HG03442 (cell line): ENCODE measurements at regions not wholly inside any gene's neighbourhood (a gene's known extent, or its start where the extent isn't known, plus 50 kb on each side); places are given as distances from the start of the nearest gene placed in this dataset.

Source experiments
- ATAC-seq: cut with Tn5 transposase; IDR thresholded peaks from one replicate; pipeline ENCODE4 v1.9.1; 2021; ENCODE audit warnings: mild to moderate bottlenecking, moderate library complexity; ENCODE audit not compliant: unreplicated experiment

DNA sequence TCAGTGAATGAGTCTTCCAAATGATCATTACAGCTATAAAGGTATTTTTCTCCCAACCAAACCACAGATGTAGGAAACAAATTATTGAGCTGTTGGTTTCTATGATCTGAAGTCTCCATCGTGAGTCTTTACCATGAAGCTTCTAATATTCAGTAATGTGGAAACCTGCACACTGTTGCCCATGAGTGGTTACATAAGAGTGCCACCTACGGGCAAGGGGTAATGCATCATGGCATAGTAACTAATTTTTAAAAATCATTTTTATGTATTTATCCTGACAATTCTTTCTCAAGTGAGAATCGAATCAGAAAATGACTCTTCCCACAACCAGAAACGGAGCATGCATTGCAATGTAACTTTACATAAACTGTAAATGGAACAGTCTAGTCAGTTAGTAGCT, 282.5 kb upstream of the SMARCA2 start:
- ATAC-seq, result no peak

DNA sequence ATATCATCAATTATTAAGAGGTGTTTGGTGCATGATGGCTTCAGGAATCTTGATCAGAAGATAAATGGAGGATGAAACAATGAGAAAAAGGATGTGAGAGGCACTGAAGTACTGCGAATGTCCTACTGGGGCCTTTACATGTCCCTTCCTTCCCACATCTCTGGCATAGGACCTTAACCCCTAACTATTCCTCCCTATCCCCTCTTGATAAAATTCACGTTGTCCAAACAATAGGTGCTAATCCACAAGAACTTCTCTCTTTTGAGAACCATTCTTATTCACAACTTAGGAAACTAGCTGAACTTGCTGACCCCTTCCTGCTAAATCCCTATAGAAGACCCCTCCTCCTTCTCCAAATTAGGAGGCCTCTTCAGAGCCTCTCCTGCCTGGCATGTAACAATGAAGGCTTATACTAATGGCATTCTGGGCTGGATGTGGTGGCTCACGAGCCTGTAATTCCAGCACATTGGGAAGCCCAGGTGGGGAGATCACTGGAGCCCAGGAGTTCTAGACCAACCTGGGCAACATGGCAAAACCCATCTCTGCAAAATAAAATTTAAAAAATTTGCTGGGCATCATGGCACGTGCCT, 276.5 kb upstream of the SMARCA2 start:
- ATAC-seq, result no peak

DNA sequence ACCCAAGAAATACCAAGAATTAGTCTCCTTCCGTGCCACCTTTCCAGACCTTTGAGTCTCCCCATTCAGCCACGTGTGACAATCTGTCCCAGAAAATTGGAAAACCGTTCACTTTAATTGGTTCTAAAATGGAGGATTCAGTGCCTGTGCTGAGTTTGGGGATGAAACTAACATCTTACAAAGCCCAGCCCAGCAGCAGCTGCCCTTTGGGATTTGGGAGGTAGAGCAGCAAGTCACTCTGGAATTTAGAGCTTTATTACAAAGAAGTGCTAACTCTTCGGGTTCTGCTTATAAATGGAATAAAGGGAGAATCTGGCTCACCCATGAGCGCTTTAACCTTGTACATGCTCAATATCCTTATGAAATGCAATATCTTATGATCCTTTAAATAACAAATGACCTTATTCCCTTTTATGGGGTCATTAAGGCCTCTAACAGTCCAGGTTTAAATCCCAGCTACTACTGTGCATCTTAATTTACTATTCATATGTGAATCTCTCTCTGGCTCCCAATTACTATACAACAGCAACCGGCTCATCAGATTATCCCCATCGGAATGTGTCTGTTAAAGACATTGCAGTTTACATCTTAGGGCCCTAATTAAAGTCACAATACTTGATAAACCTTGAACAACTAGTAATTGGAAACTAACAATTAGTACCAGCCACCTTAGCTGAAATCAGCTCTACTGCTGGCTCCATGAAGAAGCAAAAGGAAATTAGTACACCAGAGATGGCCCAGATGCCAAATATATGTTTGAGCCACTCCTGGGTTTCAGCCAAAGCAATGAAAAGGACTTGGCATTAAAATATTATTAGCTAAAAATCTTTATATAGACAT, 271.8 kb upstream of the SMARCA2 start:
- no peak for ATAC-seq

DNA sequence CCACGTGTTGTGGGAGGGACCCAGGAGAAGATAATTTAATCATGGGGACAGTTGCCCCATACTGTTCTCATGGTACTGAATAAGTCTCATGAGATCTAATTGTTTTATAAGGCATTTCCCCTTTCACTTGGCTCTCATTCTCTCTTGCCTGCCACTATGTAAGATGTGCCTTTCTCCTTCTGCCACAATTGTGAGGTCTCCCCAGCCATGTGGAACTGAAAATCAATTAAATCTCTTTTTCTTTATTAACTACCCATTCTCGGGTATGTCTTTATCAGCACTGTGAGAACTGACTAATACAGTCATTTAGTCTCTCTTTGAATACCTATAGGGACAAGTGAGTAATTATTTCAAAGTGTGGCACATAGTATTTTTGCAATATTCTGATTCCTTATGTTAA, 269.2 kb upstream of the SMARCA2 start:
- ATAC-seq, result no peak

DNA sequence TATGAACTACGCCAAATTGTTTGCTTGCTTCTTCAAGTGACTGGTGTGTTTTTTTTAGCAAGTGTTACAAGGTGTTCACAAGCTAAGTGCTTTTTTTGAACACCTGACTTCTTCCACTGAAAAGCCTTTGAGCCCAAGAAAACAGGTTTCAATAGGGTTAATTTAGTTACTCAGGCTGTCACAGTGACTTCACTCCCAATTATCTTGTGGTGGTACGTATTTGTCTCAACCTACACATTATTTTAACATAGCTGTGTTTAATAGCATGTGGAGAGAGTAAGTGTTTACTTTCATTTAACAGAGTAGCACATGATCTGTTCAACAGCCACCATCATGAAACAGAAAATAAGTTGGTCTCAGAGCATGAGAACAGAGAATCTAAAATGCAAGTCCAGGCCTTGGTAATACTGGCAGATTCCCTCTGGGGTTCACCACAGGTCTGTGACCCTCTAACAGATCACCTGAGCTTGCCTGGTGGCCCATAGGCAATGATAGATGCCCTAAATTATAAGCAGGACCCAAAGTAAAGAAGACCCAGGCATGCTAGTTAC, 267.7 kb upstream of the SMARCA2 start:
- ATAC-seq, result no peak

DNA sequence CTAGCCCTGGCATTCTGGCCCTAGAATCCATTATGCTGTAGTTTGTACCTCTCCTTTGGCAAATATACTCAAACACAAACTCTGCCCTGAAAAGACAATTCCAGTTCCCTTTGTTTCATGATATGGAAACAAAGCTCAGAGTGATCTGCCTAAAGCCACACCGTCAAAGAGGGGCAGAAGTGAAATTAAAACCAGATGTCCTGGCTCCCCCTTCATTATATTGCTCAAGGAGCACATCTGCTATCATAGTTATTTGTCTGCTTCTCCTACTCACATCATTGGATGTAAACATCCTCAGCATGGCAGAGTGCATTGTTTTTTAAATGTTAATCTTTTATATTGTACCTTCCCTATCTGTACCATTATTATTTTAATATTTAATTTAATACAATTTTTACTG, 266.7 kb upstream of the SMARCA2 start:
- ATAC-seq, result no peak

DNA sequence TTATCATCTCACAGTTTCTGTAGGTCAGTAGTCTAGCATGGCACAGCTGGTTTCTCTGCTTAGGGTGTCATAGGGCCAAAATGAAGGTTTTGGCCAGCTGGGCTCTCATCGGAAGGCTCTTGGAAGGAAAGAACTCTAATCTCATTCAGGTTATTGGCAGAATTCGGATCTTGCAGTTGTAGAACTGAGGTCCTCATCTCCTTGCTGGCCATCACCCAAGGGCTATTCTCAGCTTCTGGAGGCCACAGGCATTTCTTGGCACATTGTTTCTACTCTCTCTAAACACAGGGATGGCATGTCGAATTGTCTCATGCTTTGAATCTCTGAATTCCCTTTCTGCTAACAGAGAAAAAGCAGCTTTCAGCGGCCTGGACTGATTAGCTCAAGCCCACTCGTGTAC, 258.0 kb upstream of the SMARCA2 start:
- no peak for ATAC-seq

DNA sequence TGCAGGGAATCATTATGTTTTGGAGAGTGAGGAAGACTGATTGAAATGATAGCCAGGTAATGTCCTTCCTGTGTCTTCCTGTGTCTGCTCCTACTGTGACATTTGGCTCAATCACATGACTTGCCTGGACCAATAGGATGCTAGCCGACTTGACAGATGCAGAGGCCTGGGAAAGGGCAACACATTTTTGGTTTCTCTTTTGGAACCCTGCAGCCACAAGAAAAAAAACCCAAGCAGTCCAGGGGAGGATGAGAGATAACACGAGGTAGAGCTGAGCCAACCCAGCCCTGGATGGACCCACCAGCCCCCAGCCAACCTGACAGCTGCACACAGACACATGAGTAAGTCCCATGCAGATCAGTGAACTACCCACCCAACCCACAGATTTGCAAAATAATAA, 256.1 kb upstream of the SMARCA2 start:
- ATAC-seq, result peak; percentile 69

DNA sequence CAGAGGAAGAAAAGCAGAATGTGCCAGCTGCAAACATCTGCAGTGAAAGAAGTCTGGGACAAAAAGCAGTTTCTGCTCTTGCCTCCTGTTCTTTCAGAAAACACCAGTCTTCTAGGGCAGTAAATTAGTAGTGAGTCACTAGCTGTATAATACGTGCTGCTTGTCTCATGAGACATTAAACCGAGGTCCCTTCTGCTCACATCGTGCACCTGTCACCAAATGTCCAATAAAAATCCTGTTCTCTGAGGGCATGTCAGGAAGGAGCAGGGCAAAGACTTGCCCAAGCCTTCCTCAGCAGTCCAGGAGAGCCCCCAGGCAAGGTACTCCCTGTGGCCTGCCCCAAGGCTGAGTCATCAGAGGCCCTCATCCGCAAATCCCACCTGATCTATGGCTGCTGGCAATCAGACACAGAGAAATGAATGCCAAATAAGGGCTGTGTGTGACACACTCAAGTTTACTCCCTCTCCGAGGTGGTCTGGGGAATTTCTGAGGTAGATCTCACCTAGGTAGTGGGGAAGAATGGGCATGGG, 255.3 kb upstream of the SMARCA2 start:
- ATAC-seq, result no peak

DNA sequence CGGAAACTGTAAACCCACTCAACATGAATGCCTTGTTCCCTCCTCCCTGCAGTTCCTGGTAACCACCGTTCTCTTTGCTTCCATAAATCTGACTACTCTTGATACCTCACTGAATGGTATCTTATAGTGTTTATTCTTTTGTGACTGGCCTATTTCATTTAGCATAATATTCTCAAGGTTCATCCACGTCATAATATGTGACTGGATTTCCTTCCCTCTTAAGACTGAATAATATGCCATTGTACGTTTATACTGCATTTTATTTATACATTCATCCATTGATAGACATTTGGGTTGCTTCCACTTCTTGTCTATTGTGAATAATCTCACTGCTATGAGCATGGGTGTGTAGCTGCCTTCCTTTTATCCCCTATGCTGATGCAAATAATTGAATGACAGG, 253.3 kb upstream of the SMARCA2 start:
- no peak for ATAC-seq

DNA sequence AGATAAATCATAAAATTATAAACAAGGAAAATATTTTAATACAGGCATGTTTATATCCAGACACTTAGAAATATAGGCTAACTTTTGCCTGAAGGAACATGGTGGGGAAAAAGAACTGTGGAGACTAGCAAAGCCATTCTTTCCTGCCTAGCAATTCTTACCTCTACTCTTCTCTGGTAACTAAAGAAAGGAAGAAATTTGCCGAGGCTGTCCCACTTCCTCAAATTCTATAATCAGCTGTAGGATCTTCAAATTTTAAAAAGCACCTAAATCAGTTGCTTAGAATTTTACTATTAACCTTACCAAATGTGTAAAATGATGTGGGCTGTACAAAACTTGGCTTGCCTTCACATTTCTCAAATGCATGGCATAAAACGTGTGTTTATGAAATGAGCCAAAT, 249.1 kb upstream of the SMARCA2 start:
- ATAC-seq, result no peak

DNA sequence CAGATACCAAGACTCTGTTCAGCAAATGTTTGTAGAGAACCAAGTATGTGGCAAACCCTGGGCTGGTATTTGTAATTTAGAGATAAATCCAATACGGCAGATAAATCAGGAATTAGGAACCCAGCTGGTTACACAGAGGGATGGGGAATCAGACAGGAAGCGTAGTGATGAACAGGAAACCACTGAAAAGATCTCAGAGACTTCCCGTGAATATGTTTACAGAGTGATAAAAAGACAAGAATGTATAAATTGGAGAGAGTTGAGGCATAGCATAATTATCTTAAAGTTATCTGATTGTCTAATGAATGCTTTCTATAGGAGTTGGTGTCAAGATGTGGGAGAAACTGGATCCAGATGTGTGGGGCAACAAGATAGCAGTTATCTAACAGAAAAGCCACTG, 246.6 kb upstream of the SMARCA2 start:
- no peak for ATAC-seq

DNA sequence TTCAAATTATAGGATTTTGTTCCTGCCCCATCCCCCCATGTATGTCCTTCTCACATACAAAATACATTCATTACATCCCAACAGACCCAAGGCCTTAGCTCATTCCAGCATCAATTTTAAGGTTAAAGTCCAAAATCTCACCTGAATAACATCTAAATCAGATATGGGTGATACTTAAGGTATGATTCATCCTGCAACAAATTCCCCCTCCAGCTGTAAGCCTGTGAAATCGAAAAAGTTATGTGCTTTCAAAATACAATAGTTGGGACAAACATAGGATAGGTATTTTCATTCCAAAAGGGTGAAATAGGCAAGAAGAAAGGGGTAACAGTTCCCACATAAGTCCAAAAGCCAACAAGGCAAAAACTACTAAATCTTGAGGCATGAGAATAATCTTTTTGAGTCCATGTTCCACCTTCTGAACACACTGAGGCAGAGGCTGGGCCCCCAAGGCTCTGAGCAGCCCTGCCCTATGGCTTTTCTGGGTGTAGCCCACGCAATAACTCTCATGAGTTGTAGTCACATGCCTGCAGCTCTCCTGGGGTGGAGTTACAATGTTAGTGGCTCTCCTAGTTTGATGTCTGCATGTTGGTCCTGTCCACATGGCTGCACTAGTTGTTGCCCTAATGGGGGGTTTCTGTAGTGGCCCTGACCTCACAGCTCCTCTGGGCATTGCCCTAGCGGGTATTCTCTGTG, 243.9 kb upstream of the SMARCA2 start:
- ATAC-seq, result no peak

DNA sequence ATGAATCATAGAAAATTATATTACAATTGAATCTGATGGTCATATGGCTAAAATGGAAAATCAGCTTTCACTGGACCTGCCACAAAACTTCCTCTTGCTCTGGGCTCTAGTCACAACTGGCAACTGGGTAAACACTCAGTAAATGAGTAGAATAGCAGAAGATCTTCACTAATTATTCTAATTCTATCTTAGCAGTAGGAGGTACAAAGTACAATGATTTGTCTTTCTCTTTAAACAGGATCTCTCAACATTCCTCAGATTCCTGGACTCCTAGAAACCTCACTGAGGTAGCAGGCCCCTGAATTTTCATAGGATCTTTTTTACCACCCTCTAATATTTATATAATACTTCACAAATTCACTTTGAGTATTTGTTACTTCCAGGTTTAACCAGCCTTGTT, 239.9 kb upstream of the SMARCA2 start:
- ATAC-seq, result no peak

DNA sequence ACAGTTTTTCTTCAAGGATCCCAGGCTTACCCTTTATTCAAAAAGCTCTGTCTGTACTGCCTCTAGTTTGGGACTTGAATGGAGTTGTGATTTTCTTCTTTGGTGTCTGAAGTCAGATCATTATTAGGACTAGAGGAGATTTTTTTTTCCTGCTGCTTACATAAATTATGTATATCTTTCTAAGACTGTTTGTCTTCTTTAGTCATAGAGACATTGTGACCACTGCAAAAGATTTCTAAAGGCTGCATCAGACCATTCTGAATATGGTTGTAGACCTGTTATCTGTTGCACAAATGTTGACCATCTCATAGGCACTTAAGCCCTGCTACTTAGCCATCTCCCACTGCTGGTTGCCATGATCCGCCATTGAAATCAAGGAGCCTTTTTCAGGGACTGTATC, 238.5 kb upstream of the SMARCA2 start:
- ATAC-seq, result no peak

DNA sequence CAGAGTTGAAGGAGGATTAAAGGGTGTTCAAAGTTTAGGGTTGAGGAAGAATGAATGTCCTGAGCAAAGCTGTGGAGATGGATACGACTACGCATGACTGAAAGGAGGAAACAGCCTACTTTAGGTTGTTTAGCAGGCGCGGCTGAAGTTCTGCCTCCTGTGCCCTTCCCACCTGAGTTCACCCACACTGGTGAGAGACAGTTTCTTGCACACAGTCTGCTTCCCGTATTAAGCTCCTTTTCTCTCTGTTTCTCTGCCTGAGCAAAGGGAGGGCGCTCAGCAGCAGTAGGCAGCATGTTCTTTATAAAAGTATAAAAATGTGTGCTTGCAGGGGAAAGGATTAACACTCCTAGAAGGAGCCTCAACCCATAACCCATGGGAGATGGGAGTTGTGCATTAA, 224.0 kb upstream of the SMARCA2 start:
- no peak for ATAC-seq

DNA sequence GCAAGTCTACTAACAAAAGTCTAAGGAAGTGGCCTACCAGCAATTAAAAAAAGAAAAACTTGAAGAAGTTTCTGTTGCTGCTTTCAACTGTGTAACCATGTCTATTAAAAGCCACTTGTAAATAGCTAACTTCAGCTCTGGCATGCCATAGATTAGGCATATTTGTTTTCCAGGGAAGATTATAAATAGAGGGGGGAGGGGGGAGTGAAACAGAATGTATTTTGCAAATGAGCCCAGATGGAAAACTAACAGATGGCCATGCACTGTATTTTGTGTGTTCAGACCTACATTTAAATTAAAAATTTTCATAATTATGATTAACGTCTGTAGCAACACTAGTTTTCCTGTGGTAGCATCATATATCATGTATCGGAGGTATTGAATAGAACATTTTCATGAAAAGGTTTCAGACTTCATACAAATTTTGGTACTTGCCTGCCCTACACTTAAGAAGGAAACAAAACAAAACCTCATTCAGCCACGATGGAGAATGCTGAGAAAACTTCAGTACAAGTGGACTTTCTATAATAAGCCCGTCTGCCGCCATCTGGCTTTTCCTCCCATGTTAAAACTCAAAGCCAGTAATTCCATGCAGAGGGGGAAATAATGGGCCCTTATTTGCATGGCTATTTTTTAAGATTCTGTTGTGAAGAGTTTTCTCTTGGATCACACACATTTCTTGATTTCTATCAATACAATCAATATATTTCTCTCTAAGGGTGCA, 220.4 kb upstream of the SMARCA2 start:
- ATAC-seq, result no peak

DNA sequence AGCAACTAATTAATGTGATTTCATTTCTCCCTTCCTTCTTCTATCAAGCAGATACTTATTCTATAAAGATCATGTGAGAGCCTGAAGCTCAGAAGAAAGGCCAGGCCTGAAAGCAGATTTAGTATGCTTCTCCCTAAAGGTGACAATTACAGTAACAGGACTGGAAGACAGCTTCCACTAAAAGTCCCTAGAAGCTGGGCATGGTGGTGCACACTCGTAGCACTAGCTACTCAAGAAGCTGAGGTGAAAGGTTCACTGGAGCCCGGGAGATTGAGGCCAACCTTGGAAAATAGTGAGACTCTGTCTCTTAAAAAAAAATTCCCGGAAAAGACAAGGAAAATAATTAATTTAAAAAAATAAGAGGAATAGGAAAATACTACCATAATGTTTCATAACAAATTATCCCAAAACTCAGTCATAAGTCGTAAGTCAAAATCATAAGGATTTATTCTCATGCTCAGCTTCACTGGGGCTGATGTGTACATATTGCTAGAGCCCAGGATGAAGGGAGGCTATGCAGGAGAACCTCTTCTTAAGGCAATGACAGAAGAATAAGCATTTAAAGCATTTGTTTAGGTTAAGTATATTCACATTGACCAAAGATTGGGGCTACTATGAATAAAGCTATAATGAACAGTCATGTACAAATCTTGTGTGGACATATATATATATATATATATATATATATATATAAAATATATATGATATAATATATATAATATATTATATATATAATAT, 210.8 kb upstream of the SMARCA2 start:
- ATAC-seq, result no peak

DNA sequence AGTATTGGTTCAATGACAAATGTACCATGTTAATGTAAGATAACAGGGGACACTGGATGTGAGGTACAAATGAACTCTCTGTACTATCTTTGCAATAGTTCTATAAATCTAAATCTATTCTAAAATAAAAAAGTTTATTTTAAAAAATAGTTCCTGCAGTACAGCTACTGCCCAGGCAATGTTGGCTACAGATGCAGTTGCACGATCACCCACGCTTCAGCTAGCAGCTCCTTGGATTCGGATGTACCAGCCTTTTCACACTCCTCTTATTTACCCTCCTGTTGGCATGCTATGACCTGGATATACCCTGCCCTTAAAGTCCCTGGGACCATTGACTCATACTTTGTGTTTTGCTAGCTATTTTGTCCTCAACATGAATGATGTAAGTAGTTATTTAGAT, 185.4 kb upstream of the SMARCA2 start:
- ATAC-seq, result no peak

DNA sequence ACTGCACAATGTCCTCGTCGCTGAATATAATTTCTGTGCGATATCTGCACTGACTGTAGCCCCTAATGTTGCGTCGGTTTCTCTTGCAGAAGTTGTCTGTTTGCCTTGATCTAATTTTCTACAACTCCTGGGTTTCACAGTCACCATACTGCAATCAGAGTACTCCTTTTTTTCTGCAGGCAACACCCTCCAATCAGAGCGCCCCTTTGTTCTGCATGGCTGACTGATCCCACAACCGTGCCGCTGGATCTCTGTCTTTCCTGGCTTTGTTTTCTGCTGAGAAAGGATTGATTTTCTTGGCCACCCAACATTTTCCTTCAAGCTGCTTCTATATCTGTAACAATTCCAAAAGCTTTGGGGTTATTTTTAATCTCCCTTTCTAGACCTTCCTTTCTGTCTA, 182.2 kb upstream of the SMARCA2 start:
- ATAC-seq, result no peak
